Hepatocyte (in vitro differentiated cells): ENCODE measurements at regions not wholly inside any gene's neighbourhood (a gene's known extent, or its start where the extent isn't known, plus 50 kb on each side); places are given as distances from the start of the nearest gene placed in this dataset.

Experiments
- DNase-seq: peaks from one replicate; pipeline ENCODE4 v3.0.0-alpha.2; 2016; ENCODE audit warnings: low spot score
- H2AFZ ChIP-seq: fragments of 200-600 bp; sonication (generic); 2 replicates; pipeline ENCODE4 v1.6.0; 2016; ENCODE audit warnings: antibody characterized with exemption, mild to moderate bottlenecking
- H3K27ac ChIP-seq: fragments of 200-600 bp; sonication (generic); 2 replicates; pipeline ENCODE4 v1.5.1; 2016; ENCODE audit warnings: mild to moderate bottlenecking
- H3K27me3 ChIP-seq: fragments of 200-600 bp; sonication (generic); 2 replicates; pipeline ENCODE4 v1.6.1; 2016
- H3K36me3 ChIP-seq: fragments of 200-600 bp; sonication (generic); replicated peaks from 2 replicates; pipeline ENCODE4 v1.5.1; 2016; ENCODE audit warnings: low read depth; ENCODE audit not compliant: insufficient read depth
- H3K4me1 ChIP-seq: fragments of 200-600 bp; sonication (generic); 2 replicates; pipeline ENCODE4 v1.5.1; 2016; ENCODE audit warnings: mild to moderate bottlenecking, moderate library complexity; ENCODE audit not compliant: insufficient read depth
- H3K4me2 ChIP-seq: fragments of 200-600 bp; sonication (generic); 2 replicates; pipeline ENCODE4 v1.6.0; 2016
- H3K4me3 ChIP-seq: fragments of 200-600 bp; sonication (generic); 2 replicates; pipeline ENCODE4 v1.5.1; 2016; ENCODE audit warnings: mild to moderate bottlenecking
- H3K79me2 ChIP-seq: fragments of 200-600 bp; sonication (generic); 2 replicates; pipeline ENCODE4 v1.6.0; 2017; ENCODE audit warnings: mild to moderate bottlenecking
- H3K9me2 ChIP-seq: fragments of 200-600 bp; sonication (generic); replicated peaks from 2 replicates; pipeline ENCODE4 v1.6.0; 2017; ENCODE audit warnings: mild to moderate bottlenecking; ENCODE audit not compliant: insufficient read depth
- H3K9me3 ChIP-seq: fragments of 200-600 bp; sonication (generic); 2 replicates; pipeline ENCODE4 v1.5.1; 2016; ENCODE audit warnings: low read depth, mild to moderate bottlenecking
- H4K20me1 ChIP-seq: fragments of 200-600 bp; sonication (generic); 2 replicates; pipeline ENCODE4 v1.6.0; 2016; ENCODE audit warnings: mild to moderate bottlenecking; ENCODE audit not compliant: insufficient read depth, poor library complexity, severe bottlenecking
- EZH2 ChIP-seq: fragments of 200-600 bp; sonication (generic); IDR thresholded peaks from 2 replicates; pipeline ENCODE4 v1.6.1; 2016; ENCODE audit warnings: antibody characterized with exemption, mild to moderate bottlenecking, borderline replicate concordance
- EZH2phosphoT487 ChIP-seq: fragments of 200-600 bp; sonication (generic); IDR thresholded peaks from one replicate; pipeline ENCODE4 v1.6.1; 2018; ENCODE audit warnings: antibody characterized with exemption, mild to moderate bottlenecking, low read depth, moderate library complexity; ENCODE audit not compliant: unreplicated experiment, severe bottlenecking
- WGBS: methylation state at CpG from one replicate; pipeline ENCODE4 v1.1.6; 2016; ENCODE audit warnings: low lambda C conversion rate; ENCODE audit errors: missing lambda C conversion rate; 5-methylcytosine and 5-hydroxymethylcytosine counted together
- TF ChIP-seq, protein P1 (sequence below): fragments of 200-600 bp; sonication (generic); IDR thresholded peaks from 2 replicates; pipeline ENCODE4 v1.5.1; 2016; ENCODE audit warnings: antibody characterized with exemption, mild to moderate bottlenecking; ENCODE audit not compliant: poor library complexity

DNA sequence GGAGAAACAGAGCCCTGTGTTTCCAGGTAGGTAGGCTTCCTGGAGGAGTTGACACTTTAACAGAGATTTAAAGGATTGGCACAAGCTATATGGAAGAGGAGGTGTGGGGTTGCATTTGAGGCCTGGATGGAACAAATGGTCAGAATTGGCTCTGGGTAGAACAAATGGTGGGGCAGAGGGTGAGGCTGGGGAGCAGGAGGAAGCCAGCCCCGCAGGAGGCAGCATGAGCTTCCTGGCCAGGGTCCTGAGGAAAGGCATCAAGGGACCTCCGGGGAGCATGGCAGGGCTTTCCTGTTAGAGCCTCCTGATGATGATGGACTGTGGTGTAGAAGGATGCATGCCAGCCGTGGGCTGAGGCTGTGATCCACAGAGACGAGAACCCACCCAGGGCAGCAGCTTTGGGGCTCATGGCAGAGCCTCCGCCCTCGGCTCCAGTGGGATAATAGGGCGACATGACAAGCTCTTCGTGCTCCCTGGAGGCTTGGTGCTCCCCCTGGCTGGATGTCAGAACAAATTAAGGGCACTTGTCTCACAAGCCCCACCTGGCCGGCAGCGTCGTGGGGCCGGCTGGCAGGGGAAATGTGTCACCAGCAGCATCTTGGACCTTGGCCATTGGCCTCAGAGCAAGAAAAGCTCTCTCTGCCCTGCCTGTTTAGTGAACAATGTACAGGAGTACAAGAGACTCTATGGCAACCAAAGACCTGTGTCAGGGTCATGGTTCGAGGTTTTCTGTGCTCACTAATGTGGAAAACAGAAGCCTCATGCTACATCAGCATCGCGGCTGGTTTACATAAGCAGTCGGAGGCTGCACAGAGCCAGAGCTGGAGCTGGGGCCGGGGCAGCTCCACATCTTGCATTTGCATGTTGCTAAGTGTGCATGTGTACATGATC is 153.5 kb downstream of the MYCN start:
- Histone ChIP-seq H3K9me2 (no peaks in the 10 kb centered on the region), H3K4me2 (no peak overlapping the region), H3K79me2 (no peaks in the 10 kb centered on the region), H3K27me3 (no peaks in the 10 kb centered on the region), H4K20me1 (no peaks in the 10 kb centered on the region), H3K36me3 (no peaks in the 10 kb centered on the region), H3K4me1 (peaks cover 18% of the 10 kb centered on the region), H3K9me3 (no peaks in the 10 kb centered on the region), H3K4me3 (no peak overlapping the region), H2AFZ (no peak overlapping the region), H3K27ac (peak overlapping the region; percentile 83)
- 72% methylated on average over 17 of the region's 17 CpGs for WGBS
- peak; percentile 80 for DNase-seq
- no peak for TF ChIP-seq EZH2phosphoT487
- TF ChIP-seq, protein P1, sequence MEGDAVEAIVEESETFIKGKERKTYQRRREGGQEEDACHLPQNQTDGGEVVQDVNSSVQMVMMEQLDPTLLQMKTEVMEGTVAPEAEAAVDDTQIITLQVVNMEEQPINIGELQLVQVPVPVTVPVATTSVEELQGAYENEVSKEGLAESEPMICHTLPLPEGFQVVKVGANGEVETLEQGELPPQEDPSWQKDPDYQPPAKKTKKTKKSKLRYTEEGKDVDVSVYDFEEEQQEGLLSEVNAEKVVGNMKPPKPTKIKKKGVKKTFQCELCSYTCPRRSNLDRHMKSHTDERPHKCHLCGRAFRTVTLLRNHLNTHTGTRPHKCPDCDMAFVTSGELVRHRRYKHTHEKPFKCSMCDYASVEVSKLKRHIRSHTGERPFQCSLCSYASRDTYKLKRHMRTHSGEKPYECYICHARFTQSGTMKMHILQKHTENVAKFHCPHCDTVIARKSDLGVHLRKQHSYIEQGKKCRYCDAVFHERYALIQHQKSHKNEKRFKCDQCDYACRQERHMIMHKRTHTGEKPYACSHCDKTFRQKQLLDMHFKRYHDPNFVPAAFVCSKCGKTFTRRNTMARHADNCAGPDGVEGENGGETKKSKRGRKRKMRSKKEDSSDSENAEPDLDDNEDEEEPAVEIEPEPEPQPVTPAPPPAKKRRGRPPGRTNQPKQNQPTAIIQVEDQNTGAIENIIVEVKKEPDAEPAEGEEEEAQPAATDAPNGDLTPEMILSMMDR: no peak
- no peak for TF ChIP-seq EZH2

DNA sequence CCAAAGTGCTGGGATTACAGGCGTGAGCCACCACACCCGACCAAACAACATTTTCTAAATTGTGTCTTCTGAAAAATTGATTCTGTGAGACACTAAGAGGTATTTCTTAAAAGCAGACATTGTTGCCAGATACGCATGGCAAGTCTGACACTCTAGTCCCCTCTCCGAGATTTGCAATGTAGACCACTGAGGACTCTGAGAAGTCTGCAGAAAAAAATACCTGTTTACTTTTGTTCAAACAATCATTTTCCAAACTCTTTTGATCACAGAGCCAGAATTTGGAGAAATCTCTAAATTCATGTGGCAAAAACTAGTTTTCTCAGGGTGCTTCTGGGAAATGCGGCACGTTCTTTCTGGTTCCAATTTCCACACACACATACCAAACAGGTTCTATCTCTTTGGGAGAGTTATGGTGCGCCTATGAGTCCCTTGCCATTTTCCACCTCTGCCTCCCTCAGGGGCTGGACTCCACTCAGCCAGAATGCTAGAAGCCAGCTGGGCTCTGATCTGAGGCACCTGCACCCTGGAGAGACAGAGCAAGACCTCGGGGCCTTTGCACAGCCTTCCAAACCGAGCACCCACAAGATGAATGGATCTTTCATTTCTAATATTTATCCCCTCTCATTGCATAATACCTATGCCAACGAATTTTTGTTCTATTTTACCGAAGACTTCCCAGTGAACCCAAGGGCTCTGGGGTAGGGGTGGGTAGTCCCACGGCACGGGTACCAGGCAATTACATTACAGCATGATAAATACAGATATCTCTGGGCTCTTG is 152.7 kb downstream of the MYCN start:
- no peak overlapping the region for H3K4me2 ChIP-seq
- peaks cover 18% of the 10 kb centered on the region for H3K4me1 ChIP-seq
- H3K4me3 ChIP-seq: no peak overlapping the region
- no peaks in the 10 kb centered on the region for H4K20me1 ChIP-seq
- H3K9me3 ChIP-seq: no peaks in the 10 kb centered on the region
- DNase-seq: no peak
- TF ChIP-seq, protein P1: no peak
- no peak for TF ChIP-seq EZH2
- TF ChIP-seq EZH2phosphoT487: no peak
- WGBS: 98% methylated on average over 13 of the region's 13 CpGs
- no peaks in the 10 kb centered on the region for H3K79me2 ChIP-seq
- H3K27ac ChIP-seq: peak overlapping the region; percentile 83
- H3K36me3 ChIP-seq: no peaks in the 10 kb centered on the region
- H2AFZ ChIP-seq: no peak overlapping the region
- no peaks in the 10 kb centered on the region for H3K27me3 ChIP-seq
- no peaks in the 10 kb centered on the region for H3K9me2 ChIP-seq

DNA sequence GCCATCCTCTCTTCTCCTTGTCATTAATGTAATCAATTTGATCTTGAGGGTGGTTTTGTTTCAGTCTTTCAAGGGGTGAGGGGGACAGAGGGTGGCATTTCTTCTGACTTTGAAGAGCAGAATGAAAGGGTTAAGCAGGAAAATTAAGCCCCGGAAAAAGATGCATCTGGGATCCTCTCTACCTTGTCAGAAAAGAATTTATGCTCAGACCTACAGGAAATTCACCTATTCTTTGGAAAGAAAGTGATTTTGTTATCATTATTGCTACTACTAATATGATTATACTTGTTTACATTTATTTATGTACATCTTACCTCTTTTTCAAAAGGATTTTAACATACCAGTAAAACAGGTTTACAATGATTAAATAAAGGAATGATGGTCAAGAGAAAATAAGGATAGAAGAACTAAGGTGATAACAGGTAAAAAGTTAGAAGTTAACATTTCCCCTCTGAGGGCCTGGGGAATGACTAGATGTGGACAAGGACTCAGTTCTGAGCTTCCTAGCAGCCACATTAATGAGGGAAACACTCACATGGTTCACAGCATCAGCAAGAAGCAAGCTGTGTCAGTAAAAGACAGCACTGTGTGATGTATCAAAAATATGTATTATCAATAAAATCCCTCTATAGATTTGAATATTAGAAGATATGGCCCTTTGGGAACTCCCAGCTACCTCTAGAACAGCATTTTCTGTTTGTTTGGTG is 151.4 kb downstream of the MYCN start:
- Histone ChIP-seq H3K4me1 (peaks cover 10% of the 10 kb centered on the region), H3K27ac (no peak overlapping the region), H4K20me1 (no peaks in the 10 kb centered on the region), H2AFZ (no peak overlapping the region), H3K36me3 (no peaks in the 10 kb centered on the region), H3K9me2 (no peaks in the 10 kb centered on the region), H3K4me3 (no peak overlapping the region), H3K4me2 (no peak overlapping the region), H3K79me2 (no peaks in the 10 kb centered on the region), H3K27me3 (no peaks in the 10 kb centered on the region), H3K9me3 (no peaks in the 10 kb centered on the region)
- 56% methylated on average over 1 of the region's 1 CpG for WGBS
- DNase-seq: no peak
- TF ChIP-seq EZH2phosphoT487 (no peak), EZH2 (no peak)
- TF ChIP-seq, protein P1: no peak
